ENCODE measurements at regions not wholly inside any gene's neighbourhood (a gene's known extent, or its start where the extent isn't known, plus 50 kb on each side); places are given as distances from the start of the nearest gene placed in this dataset.

- no peak for TF ChIP-seq CTCF (IDR thresholded peaks at IDR 0.05)
- no peak for TF ChIP-seq POLR2A (IDR thresholded peaks at IDR 0.05)
- no peak for TF ChIP-seq POLR2AphosphoS5 (IDR thresholded peaks at IDR 0.05)
Observed at GRCh38 chr5:119991625-119992024, 362.3 kb downstream of the FAM170A start.
